Vagina (tissue), 2 donors: ENCODE measurements at regions not wholly inside any gene's neighbourhood (a gene's known extent, or its start where the extent isn't known, plus 50 kb on each side); places are given as distances from the start of the nearest gene placed in this dataset.

Source experiments
- DNase-seq, 2 donors: peaks; one replicate each; pipeline ENCODE4 v3.0.0-alpha.2; 2017; ENCODE audit errors: extremely low spot score in 2 of 2
- H3K27ac ChIP-seq: fragments of 200-600 bp; sonication (generic); one replicate; pipeline ENCODE4 v1.5.1; 2019
- H3K27me3 ChIP-seq: fragments of 200-600 bp; sonication (generic); one replicate; pipeline ENCODE4 v1.5.1; 2019
- H3K36me3 ChIP-seq, 2 donors: fragments of 200-600 bp; sonication (generic); one replicate each; pipeline ENCODE4 v1.5.1; 2017 to 2019
- H3K4me1 ChIP-seq: fragments of 200-600 bp; sonication (generic); one replicate; pipeline ENCODE4 v1.5.1; 2019
- H3K4me3 ChIP-seq, 2 donors: fragments of 200-600 bp; sonication (generic); 1 replicate in 1 of 2; 2 replicates in 1 of 2; pipeline ENCODE4 v1.5.1; 2016 to 2019
- H3K9me3 ChIP-seq: fragments of 200-600 bp; sonication (generic); one replicate; pipeline ENCODE4 v1.5.1; 2019
- POLR2A ChIP-seq, 2 donors: fragments of 450-650 bp; IDR thresholded peaks; one replicate each; pipeline ENCODE4 v1.6.1; 2017; ENCODE audit warnings: antibody characterized with exemption in 2 of 2, mild to moderate bottlenecking in 2 of 2, moderate library complexity in 2 of 2
- POLR2AphosphoS5 ChIP-seq, 2 donors: sonication (generic); formaldehyde crosslinking; IDR thresholded peaks; one replicate each; pipeline ENCODE4 v1.9.0; 2017; ENCODE audit warnings: antibody characterized with exemption in 2 of 2, mild to moderate bottlenecking in 2 of 2, low read depth in 1 of 2; ENCODE audit not compliant: insufficient read depth in 1 of 2
- intact Hi-C: fragments of 100-400 bp; cut with DNase I; formaldehyde crosslinking; loops from one replicate; pipeline ENCODE4 v1.15.1; 2023
- TF ChIP-seq, protein P1 (sequence below), 3 experiments: fragments of 450-650 bp in 2 of 3; fragments of 200-600 bp in 1 of 3; sonication (generic) in 1 of 3; IDR thresholded peaks; one replicate each; pipeline ENCODE4 v1.5.1; 2017 to 2019; ENCODE audit warnings: antibody characterized with exemption in 3 of 3, mild to moderate bottlenecking in 2 of 3, moderate library complexity in 2 of 3

- intact Hi-C loops, result loop anchor here (5.0 kb wide), 1 partner anchor 957 kb away; no protein-coding TSS in a partner anchor
- H3K36me3 ChIP-seq, result no peaks in the 10 kb centered on the region
- H3K27ac ChIP-seq, result peak overlapping the region; percentile 56
- no peaks in the 10 kb centered on the region for H3K9me3 ChIP-seq
- H3K27me3 ChIP-seq, result no peaks in the 10 kb centered on the region
- H3K4me1 ChIP-seq, result peaks cover 11% of the 10 kb centered on the region
- DNase-seq, result peak in 1 of 2 donors; percentile 91
- TF ChIP-seq POLR2A (IDR thresholded peaks at IDR 0.05) (no peak), POLR2AphosphoS5 (IDR thresholded peaks at IDR 0.05; ENCODE audit: insufficient read depth in 1 of 2, low read depth in 1 of 2) (peak; percentile 9 to 71)
- TF ChIP-seq, protein P1, sequence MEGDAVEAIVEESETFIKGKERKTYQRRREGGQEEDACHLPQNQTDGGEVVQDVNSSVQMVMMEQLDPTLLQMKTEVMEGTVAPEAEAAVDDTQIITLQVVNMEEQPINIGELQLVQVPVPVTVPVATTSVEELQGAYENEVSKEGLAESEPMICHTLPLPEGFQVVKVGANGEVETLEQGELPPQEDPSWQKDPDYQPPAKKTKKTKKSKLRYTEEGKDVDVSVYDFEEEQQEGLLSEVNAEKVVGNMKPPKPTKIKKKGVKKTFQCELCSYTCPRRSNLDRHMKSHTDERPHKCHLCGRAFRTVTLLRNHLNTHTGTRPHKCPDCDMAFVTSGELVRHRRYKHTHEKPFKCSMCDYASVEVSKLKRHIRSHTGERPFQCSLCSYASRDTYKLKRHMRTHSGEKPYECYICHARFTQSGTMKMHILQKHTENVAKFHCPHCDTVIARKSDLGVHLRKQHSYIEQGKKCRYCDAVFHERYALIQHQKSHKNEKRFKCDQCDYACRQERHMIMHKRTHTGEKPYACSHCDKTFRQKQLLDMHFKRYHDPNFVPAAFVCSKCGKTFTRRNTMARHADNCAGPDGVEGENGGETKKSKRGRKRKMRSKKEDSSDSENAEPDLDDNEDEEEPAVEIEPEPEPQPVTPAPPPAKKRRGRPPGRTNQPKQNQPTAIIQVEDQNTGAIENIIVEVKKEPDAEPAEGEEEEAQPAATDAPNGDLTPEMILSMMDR (IDR thresholded peaks at IDR 0.05), result peak; percentile 88 to 94 (median 92)
- H3K4me3 ChIP-seq, result peak overlapping the region; percentile 36 to 48
These were observed 535.6 kb downstream of the INSC start for GRCh38 chr11:15650105-15650938.

DNA sequence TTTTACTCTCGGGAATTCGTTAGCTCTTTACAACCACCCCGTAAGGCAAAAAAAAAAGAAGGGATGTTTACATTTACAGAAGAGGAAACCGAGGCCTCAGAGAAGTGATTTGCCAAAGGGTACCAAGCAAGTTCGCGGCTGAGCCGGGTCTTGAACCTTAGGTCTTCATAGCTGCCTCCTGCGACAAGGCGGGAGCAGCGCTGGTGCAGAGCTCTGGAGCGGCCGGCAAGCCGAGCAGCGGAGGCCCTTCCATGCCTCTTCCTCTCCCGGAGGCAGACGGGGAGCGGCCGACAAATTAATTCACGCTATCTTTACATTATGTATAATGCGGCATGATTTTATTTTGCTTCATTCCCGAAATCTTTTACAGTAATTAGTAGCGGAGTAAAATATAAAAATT, 536.3 kb downstream of the INSC start:
- peak overlapping the region in 1 of 2 donors; percentile 48 for H3K4me3 ChIP-seq
- intact Hi-C loops, result loop anchor here (5.0 kb wide), 1 partner anchor 956 kb away; no protein-coding TSS in a partner anchor
- TF ChIP-seq, protein P1 (IDR thresholded peaks at IDR 0.05), result no peak
- no peak for TF ChIP-seq POLR2A (IDR thresholded peaks at IDR 0.05)
- no peak for TF ChIP-seq POLR2AphosphoS5 (IDR thresholded peaks at IDR 0.05; ENCODE audit: insufficient read depth in 1 of 2, low read depth in 1 of 2)
- no peaks in the 10 kb centered on the region for H3K27me3 ChIP-seq
- H3K4me1 ChIP-seq, result peaks cover 11% of the 10 kb centered on the region
- no peaks in the 10 kb centered on the region for H3K36me3 ChIP-seq
- peak overlapping the region; percentile 56 for H3K27ac ChIP-seq
- no peak for DNase-seq
- H3K9me3 ChIP-seq, result no peaks in the 10 kb centered on the region

- intact Hi-C loops, result loop anchor here (5.0 kb wide), 1 partner anchor 955 kb away; no protein-coding TSS in a partner anchor
- TF ChIP-seq POLR2A (IDR thresholded peaks at IDR 0.05), result no peak
- no peak for TF ChIP-seq POLR2AphosphoS5 (IDR thresholded peaks at IDR 0.05; ENCODE audit: insufficient read depth in 1 of 2, low read depth in 1 of 2)
- TF ChIP-seq, protein P1 (IDR thresholded peaks at IDR 0.05), result no peak
- H3K9me3 ChIP-seq, result no peaks in the 10 kb centered on the region
- H3K27me3 ChIP-seq, result no peaks in the 10 kb centered on the region
- H3K4me1 ChIP-seq, result peaks cover 11% of the 10 kb centered on the region
- no peak overlapping the region for H3K27ac ChIP-seq
- DNase-seq, result no peak
- peak overlapping the region in 1 of 2 donors; percentile 26 for H3K4me3 ChIP-seq
- no peaks in the 10 kb centered on the region for H3K36me3 ChIP-seq
These were observed 537.1 kb downstream of the INSC start for GRCh38 chr11:15651816-15652215.

GRCh38 chr11:15653191-15653710, 538.5 kb downstream of the INSC start:
- DNase-seq, result no peak
- Histone ChIP-seq H3K27ac (no peak overlapping the region), H3K4me1 (peaks cover 11% of the 10 kb centered on the region), H3K36me3 (no peaks in the 10 kb centered on the region), H3K27me3 (no peaks in the 10 kb centered on the region), H3K4me3 (no peak overlapping the region), H3K9me3 (no peaks in the 10 kb centered on the region)
- intact Hi-C loops, result loop anchor here (5.0 kb wide), 1 partner anchor 954 kb away; no protein-coding TSS in a partner anchor
- TF ChIP-seq POLR2AphosphoS5 (IDR thresholded peaks at IDR 0.05; ENCODE audit: insufficient read depth in 1 of 2, low read depth in 1 of 2), result no peak
- TF ChIP-seq, protein P1 (IDR thresholded peaks at IDR 0.05), result no peak
- no peak for TF ChIP-seq POLR2A (IDR thresholded peaks at IDR 0.05)
